HCT116 (cell line): ENCODE measurements at regions not wholly inside any gene's neighbourhood (a gene's known extent, or its start where the extent isn't known, plus 50 kb on each side); places are given as distances from the start of the nearest gene placed in this dataset.

Experiments used
- ATAC-seq: fragments of 200-7000 bp; cut with Tn5 transposase; 2 replicates; pipeline ENCODE4 v1.9.1; 2020; ENCODE audit warnings: mild to moderate bottlenecking, moderate library complexity
- BruUV-seq: library from RNA; stranded (reverse); fragments of 400-500 nt; replicated peaks from 2 replicates; lab custom pipeline; 2021; lab: Mats Ljungman, UMichigan
- CTCF ChIA-PET: fragments of 300-600 bp; sonication (Branson Sonifier 250); formaldehyde crosslinking; loops from one replicate; lab custom pipeline; 2021; ENCODE audit warnings: antibody characterized with exemption; lab: Charles Lee
- POLR2A ChIA-PET: fragments of 300-600, 350-600 bp; sonication (Branson Sonifier 250); formaldehyde crosslinking; loops from one replicate; lab custom pipeline; 2021; ENCODE audit warnings: antibody characterized with exemption; lab: Charles Lee
- RAD21 ChIA-PET, 2 experiments: fragments of 300-600 bp; sonication (Branson Sonifier 250); formaldehyde crosslinking; loops; one replicate each; lab custom pipeline; 2023; ENCODE audit warnings: low total read pairs in 2 of 2; ENCODE audit not compliant: uncharacterized antibody in 2 of 2, unreplicated experiment in 2 of 2, low non-redundant PET in 1 of 2; lab: Charles Lee
- DNase-seq: peaks from one replicate; pipeline ENCODE4 v3.0.0-alpha.2; 2010; ENCODE audit warnings: low read depth, low spot score
- H2AFZ ChIP-seq: fragments of 200-600 bp; shearing (Covaris generic), sonication (generic); 2 replicates; pipeline ENCODE4 v1.6.1; 2017; ENCODE audit warnings: low read depth, mixed run types, mixed read lengths, antibody characterized with exemption, low read length; ENCODE audit not compliant: poor library complexity, severe bottlenecking
- H3K27ac ChIP-seq: 2 replicates; pipeline ENCODE4 v1.5.1; 2012; ENCODE audit warnings: low read depth, low read length
- H3K27me3 ChIP-seq: fragments of 200-600 bp; sonication (generic); 2 replicates; pipeline ENCODE4 v1.6.1; 2016; ENCODE audit warnings: mixed run types, low read length, mixed read lengths; ENCODE audit not compliant: insufficient read depth
- H3K36me3 ChIP-seq, 2 experiments: fragments of 200-500 bp in 1 of 2; fragments of 200-600 bp in 1 of 2; sonication (Bioruptor generic) in 1 of 2; sonication (generic) in 1 of 2; 2 replicates each; pipeline versions ENCODE4 v1.5.1 to v1.6.1; 2014 to 2016; ENCODE audit warnings: low read length in 2 of 2, inconsistent platforms in 1 of 2, mixed read lengths in 1 of 2, mixed run types in 1 of 2; ENCODE audit not compliant: insufficient read depth in 2 of 2, control insufficient read depth in 1 of 2
- H3K4me1 ChIP-seq, 2 experiments: fragments of 200-600 bp in 1 of 2; sonication (generic) in 1 of 2; 2 replicates each; pipeline versions ENCODE4 v1.5.1 to v1.6.1; 2012 to 2017; ENCODE audit warnings: low read length in 2 of 2, inconsistent platforms in 1 of 2, mild to moderate bottlenecking in 1 of 2, mixed read lengths in 1 of 2, mixed run types in 1 of 2, moderate library complexity in 1 of 2; ENCODE audit not compliant: insufficient read depth in 2 of 2, control insufficient read depth in 1 of 2
- H3K4me2 ChIP-seq: fragments of 200-600 bp; sonication (generic); 2 replicates; pipeline ENCODE4 v1.6.1; 2017; ENCODE audit warnings: mixed run types, low read length, mixed read lengths
- H3K4me3 ChIP-seq, 2 experiments: fragments of 200-600 bp in 1 of 2; sonication (generic) in 1 of 2; replicated peaks in 1 of 2; 2 replicates each; pipeline ENCODE4 v1.5.1; 2011 to 2016; ENCODE audit warnings: low read length in 2 of 2, control low read depth in 1 of 2, low read depth in 1 of 2, mild to moderate bottlenecking in 1 of 2, mixed read lengths in 1 of 2, mixed run types in 1 of 2
- H3K79me2 ChIP-seq: fragments of 200-600 bp; sonication (generic); 2 replicates; pipeline ENCODE4 v1.6.1; 2017; ENCODE audit warnings: mild to moderate bottlenecking, mixed run types, low read length, moderate library complexity, mixed read lengths; ENCODE audit not compliant: insufficient read depth
- H3K9ac ChIP-seq: fragments of 200-600 bp; sonication (generic); 2 replicates; pipeline ENCODE4 v1.6.1; 2016; ENCODE audit warnings: low read length, mixed read lengths
- H3K9me2 ChIP-seq: fragments of 200-600 bp; sonication (generic), shearing (Covaris generic); 2 replicates; pipeline ENCODE4 v1.6.1; 2017; ENCODE audit warnings: mixed run types, mild to moderate bottlenecking, moderate library complexity; ENCODE audit not compliant: insufficient read depth
- H3K9me3 ChIP-seq, 2 experiments: fragments of 200-500 bp in 1 of 2; fragments of 200-600 bp in 1 of 2; sonication (Bioruptor generic) in 1 of 2; sonication (generic) in 1 of 2; 2 replicates each; pipeline ENCODE4 v1.6.1; 2014 to 2017; ENCODE audit warnings: low read length in 2 of 2, mixed read lengths in 2 of 2, inconsistent platforms in 1 of 2, low read depth in 1 of 2, mild to moderate bottlenecking in 1 of 2, mixed run types in 1 of 2, moderate library complexity in 1 of 2; ENCODE audit not compliant: control insufficient read depth in 1 of 2, insufficient read depth in 1 of 2
- H4K20me1 ChIP-seq: fragments of 200-600 bp; sonication (generic), shearing (Covaris generic); 2 replicates; pipeline ENCODE4 v1.6.1; 2017; ENCODE audit warnings: mixed run types, mild to moderate bottlenecking, moderate library complexity; ENCODE audit not compliant: insufficient read depth
- CBX3 ChIP-seq: IDR thresholded peaks from 2 replicates; pipeline ENCODE4 v1.6.1; 2012; ENCODE audit warnings: low read depth
- CEBPB ChIP-seq: IDR thresholded peaks from 2 replicates; pipeline ENCODE4 v1.6.1; 2012; ENCODE audit warnings: low read depth
- EGR1 ChIP-seq: IDR thresholded peaks from 2 replicates; pipeline ENCODE4 v1.6.1; 2012; ENCODE audit warnings: low read depth
- EZH2 ChIP-seq: fragments of 200-600 bp; sonication (generic); IDR thresholded peaks from 2 replicates; pipeline ENCODE4 v1.6.1; 2017; ENCODE audit warnings: antibody characterized with exemption, mixed run types
- JUND ChIP-seq: IDR thresholded peaks from 2 replicates; pipeline ENCODE4 v1.6.1; 2012
- POLR2A ChIP-seq: IDR thresholded peaks from 2 replicates; pipeline ENCODE4 v1.7.0; 2011; ENCODE audit warnings: borderline replicate concordance; ENCODE audit not compliant: insufficient read depth, insufficient read length; ENCODE audit errors: extremely low read depth
- POLR2AphosphoS5 ChIP-seq: IDR thresholded peaks from 2 replicates; pipeline ENCODE4 v1.6.1; 2011; ENCODE audit warnings: mild to moderate bottlenecking, low read depth, low read length, moderate library complexity
- RAD21 ChIP-seq: IDR thresholded peaks from 2 replicates; pipeline ENCODE4 v1.6.1; 2012; ENCODE audit warnings: low read depth, mild to moderate bottlenecking
- SIN3A ChIP-seq: IDR thresholded peaks from 2 replicates; pipeline ENCODE4 v1.6.1; 2012; ENCODE audit warnings: low read depth
- SRF ChIP-seq: IDR thresholded peaks from 2 replicates; pipeline ENCODE4 v1.6.1; 2012; ENCODE audit warnings: low read depth
- YY1 ChIP-seq: IDR thresholded peaks from 2 replicates; pipeline ENCODE4 v1.6.1; 2011; ENCODE audit warnings: low read length, low read depth, moderate library complexity, mild to moderate bottlenecking; ENCODE audit not compliant: insufficient replicate concordance; ENCODE audit errors: extremely low read depth
- ZBTB33 ChIP-seq: IDR thresholded peaks from 2 replicates; pipeline ENCODE4 v1.6.1; 2011; ENCODE audit warnings: mild to moderate bottlenecking, low read length, moderate library complexity; ENCODE audit not compliant: insufficient replicate concordance; ENCODE audit errors: extremely low read depth
- intact Hi-C: fragments of 100-400 bp; cut with micrococcal nuclease; formaldehyde crosslinking; loops from 2 replicates; pipeline ENCODE4 v1.10.0; 2022
- TF ChIP-seq, protein P1 (sequence below): IDR thresholded peaks from 2 replicates; pipeline ENCODE4 v1.6.1; 2012
- TF ChIP-seq, protein P2 (sequence below), 3 experiments: fragments of 200-600 bp in 1 of 3; sonication (generic) in 1 of 3; IDR thresholded peaks in 2 of 3; conservative IDR thresholded peaks in 1 of 3; 2 replicates each; pipeline ENCODE4 v1.5.1; 2012 to 2017; ENCODE audit warnings: low read depth in 2 of 3, low read length in 2 of 3, antibody characterized with exemption in 1 of 3, borderline replicate concordance in 1 of 3, control low read depth in 1 of 3, mild to moderate bottlenecking in 1 of 3, mixed read lengths in 1 of 3, mixed run types in 1 of 3, moderate library complexity in 1 of 3; ENCODE audit not compliant: insufficient read depth in 1 of 3
- TF ChIP-seq, protein P3 (sequence below): IDR thresholded peaks from 2 replicates; pipeline ENCODE4 v1.6.1; 2012; ENCODE audit warnings: low read depth

DNA sequence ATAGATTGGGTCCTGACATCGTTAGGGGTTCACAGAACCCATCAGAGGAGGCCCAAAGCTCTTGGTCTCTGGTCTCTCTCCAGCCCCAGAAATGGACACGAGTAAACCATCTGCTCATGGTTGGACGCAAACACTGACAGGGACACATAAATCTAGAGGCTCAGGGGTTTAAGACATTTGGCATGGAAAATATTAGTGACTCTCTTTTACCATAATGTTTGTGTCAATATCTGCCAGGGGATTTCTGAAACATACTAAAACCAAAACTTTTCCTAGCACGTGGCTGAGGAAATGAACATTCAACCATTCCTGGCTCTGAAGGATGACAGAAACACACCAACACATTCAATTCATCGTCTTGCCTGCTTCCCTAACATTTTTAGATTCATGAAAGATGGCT lies 226.2 kb downstream of the SP3 start (continued):
- TF ChIP-seq ZBTB33, result no peak
- TF ChIP-seq, protein P1, sequence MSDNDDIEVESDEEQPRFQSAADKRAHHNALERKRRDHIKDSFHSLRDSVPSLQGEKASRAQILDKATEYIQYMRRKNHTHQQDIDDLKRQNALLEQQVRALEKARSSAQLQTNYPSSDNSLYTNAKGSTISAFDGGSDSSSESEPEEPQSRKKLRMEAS, result no peak

DNA sequence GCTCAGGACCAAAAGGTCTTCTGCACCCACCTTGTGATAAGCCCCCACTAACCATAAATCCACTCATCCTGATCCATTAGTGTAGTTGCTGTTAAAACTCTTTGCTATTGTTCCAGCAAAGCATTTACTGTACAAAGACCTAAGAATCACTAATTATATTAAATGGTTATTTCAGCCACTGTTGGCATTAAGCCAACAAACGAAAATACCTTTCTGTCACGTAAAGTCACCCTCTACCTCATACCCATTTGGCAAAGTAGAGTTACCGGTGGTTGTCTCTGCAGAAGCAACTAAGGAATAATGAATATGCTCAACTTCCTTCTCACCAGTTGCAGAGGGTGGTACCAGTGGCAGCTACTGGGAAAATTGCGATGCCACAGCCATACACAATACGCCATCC lies 224.5 kb downstream of the SP3 start:
- H3K4me3 ChIP-seq, result no peak overlapping the region
- POLR2A ChIA-PET, result no interaction called here
- no peak for ATAC-seq
- no peaks in the 10 kb centered on the region for H3K9me2 ChIP-seq
- no peak overlapping the region for H3K27ac ChIP-seq
- H3K9me3 ChIP-seq, result no peaks in the 10 kb centered on the region
- peaks cover 0 to 4% of the 10 kb centered on the region in 2 experiments; a peak in 1 of 4 replicates for H3K4me1 ChIP-seq
- H3K4me2 ChIP-seq, result no peak overlapping the region
- intact Hi-C loops, result no loop called here
- DNase-seq, result no peak
- H3K9ac ChIP-seq, result no peak overlapping the region
- no peak overlapping the region for H2AFZ ChIP-seq
- TF ChIP-seq EGR1 (no peak), SIN3A (no peak), CEBPB (no peak), CBX3 (no peak), ZBTB33 (no peak), POLR2A (no peak), EZH2 (no peak), POLR2AphosphoS5 (no peak), YY1 (no peak), SRF (no peak), JUND (no peak), RAD21 (no peak)
- TF ChIP-seq, protein P2, sequence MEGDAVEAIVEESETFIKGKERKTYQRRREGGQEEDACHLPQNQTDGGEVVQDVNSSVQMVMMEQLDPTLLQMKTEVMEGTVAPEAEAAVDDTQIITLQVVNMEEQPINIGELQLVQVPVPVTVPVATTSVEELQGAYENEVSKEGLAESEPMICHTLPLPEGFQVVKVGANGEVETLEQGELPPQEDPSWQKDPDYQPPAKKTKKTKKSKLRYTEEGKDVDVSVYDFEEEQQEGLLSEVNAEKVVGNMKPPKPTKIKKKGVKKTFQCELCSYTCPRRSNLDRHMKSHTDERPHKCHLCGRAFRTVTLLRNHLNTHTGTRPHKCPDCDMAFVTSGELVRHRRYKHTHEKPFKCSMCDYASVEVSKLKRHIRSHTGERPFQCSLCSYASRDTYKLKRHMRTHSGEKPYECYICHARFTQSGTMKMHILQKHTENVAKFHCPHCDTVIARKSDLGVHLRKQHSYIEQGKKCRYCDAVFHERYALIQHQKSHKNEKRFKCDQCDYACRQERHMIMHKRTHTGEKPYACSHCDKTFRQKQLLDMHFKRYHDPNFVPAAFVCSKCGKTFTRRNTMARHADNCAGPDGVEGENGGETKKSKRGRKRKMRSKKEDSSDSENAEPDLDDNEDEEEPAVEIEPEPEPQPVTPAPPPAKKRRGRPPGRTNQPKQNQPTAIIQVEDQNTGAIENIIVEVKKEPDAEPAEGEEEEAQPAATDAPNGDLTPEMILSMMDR (IDR thresholded peaks at IDR 0.05 in 2 of 3, conservative IDR thresholded peaks at IDR 0.05 in 1 of 3; ENCODE audit: borderline replicate concordance in 1 of 3, insufficient read depth in 1 of 3, low read depth in 2 of 3, low read length in 2 of 3), result no peak
- TF ChIP-seq, protein P1, result no peak
- TF ChIP-seq, protein P3, sequence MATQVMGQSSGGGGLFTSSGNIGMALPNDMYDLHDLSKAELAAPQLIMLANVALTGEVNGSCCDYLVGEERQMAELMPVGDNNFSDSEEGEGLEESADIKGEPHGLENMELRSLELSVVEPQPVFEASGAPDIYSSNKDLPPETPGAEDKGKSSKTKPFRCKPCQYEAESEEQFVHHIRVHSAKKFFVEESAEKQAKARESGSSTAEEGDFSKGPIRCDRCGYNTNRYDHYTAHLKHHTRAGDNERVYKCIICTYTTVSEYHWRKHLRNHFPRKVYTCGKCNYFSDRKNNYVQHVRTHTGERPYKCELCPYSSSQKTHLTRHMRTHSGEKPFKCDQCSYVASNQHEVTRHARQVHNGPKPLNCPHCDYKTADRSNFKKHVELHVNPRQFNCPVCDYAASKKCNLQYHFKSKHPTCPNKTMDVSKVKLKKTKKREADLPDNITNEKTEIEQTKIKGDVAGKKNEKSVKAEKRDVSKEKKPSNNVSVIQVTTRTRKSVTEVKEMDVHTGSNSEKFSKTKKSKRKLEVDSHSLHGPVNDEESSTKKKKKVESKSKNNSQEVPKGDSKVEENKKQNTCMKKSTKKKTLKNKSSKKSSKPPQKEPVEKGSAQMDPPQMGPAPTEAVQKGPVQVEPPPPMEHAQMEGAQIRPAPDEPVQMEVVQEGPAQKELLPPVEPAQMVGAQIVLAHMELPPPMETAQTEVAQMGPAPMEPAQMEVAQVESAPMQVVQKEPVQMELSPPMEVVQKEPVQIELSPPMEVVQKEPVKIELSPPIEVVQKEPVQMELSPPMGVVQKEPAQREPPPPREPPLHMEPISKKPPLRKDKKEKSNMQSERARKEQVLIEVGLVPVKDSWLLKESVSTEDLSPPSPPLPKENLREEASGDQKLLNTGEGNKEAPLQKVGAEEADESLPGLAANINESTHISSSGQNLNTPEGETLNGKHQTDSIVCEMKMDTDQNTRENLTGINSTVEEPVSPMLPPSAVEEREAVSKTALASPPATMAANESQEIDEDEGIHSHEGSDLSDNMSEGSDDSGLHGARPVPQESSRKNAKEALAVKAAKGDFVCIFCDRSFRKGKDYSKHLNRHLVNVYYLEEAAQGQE, result no peak
- TF ChIP-seq, all 23 proteins: peak for 0
- Histone ChIP-seq H4K20me1 (no peaks in the 10 kb centered on the region), H3K27me3 (no peaks in the 10 kb centered on the region), H3K79me2 (no peaks in the 10 kb centered on the region), H3K36me3 (no peaks in the 10 kb centered on the region)
- ChIA-PET RAD21 (no interaction called here), CTCF (no interaction called here)
- BruUV-seq, result no TSS peak
